Ovary (tissue), 7 donors: ENCODE measurements at regions not wholly inside any gene's neighbourhood (a gene's known extent, or its start where the extent isn't known, plus 50 kb on each side); places are given as distances from the start of the nearest gene placed in this dataset.

Experiments used
- DNase-seq, 5 donors: peaks; one replicate each; pipeline ENCODE4 v3.0.0-alpha.2; 2019 to 2020
- H3K27ac ChIP-seq, 2 donors: fragments of 200-600 bp; one replicate each; pipeline versions ENCODE4 v1.5.1 to v1.8.0; 2019 to 2022
- H3K27me3 ChIP-seq: fragments of 200-600 bp; one replicate; pipeline ENCODE4 v1.8.0; 2022
- H3K36me3 ChIP-seq: fragments of 200-600 bp; sonication (generic); one replicate; pipeline ENCODE4 v1.5.1; 2019
- H3K4me1 ChIP-seq: one replicate; pipeline ENCODE4 v1.8.1; 2013; ENCODE audit warnings: mild to moderate bottlenecking, moderate library complexity; ENCODE audit not compliant: insufficient read depth
- H3K4me3 ChIP-seq: fragments of 200-600 bp; sonication (generic); one replicate; pipeline ENCODE4 v1.5.1; 2017
- H3K9me3 ChIP-seq, 2 donors: fragments of 200-600 bp in 1 of 2; sonication (generic) in 1 of 2; one replicate each; pipeline versions ENCODE4 v1.5.1 to v1.8.1; 2013 to 2019; ENCODE audit warnings: mild to moderate bottlenecking in 1 of 2, moderate library complexity in 1 of 2
- EP300 ChIP-seq: sonication (generic); formaldehyde crosslinking; IDR thresholded peaks from one replicate; pipeline ENCODE4 v1.6.1; 2017; ENCODE audit warnings: antibody characterized with exemption
- POLR2A ChIP-seq: fragments of 450-650 bp; IDR thresholded peaks from one replicate; pipeline ENCODE4 v1.6.1; 2017; ENCODE audit warnings: antibody characterized with exemption, mild to moderate bottlenecking, moderate library complexity
- WGBS, 3 donors: extraction: QIAGEN DNeasy Blood & Tissue Kit in 1 of 3; methylation state at CpG; one replicate each; pipeline versions ENCODE4 v1.1.5 to v1.1.7; 2013 to 2017; 5-methylcytosine and 5-hydroxymethylcytosine counted together
- intact Hi-C, 4 donors: fragments of 100-400 bp; cut with DNase I; formaldehyde crosslinking; loops; one replicate each; pipeline versions ENCODE4 v1.11.0 to v1.15.1; 2022 to 2023
- TF ChIP-seq, protein P1 (sequence below), 3 donors: fragments of 450-650 bp in 2 of 3; fragments of 200-600 bp in 1 of 3; IDR thresholded peaks; one replicate each; pipeline versions ENCODE4 v1.5.1 to v1.8.0; 2016 to 2022; ENCODE audit warnings: antibody characterized with exemption in 3 of 3, mild to moderate bottlenecking in 1 of 3
- donor health status: DM: no; HTN: no; CAD: no; lungs with moderate emphysema.
- donor health status: DM: no; HTN: no; CAD: no.
- donor health status: Bipolar disorder and iron deficiency.
- donor health status: DM: no; HTN: no; CAD: no.
- donor health status: DM: yes; HTN: yes; CAD: no.

DNA sequence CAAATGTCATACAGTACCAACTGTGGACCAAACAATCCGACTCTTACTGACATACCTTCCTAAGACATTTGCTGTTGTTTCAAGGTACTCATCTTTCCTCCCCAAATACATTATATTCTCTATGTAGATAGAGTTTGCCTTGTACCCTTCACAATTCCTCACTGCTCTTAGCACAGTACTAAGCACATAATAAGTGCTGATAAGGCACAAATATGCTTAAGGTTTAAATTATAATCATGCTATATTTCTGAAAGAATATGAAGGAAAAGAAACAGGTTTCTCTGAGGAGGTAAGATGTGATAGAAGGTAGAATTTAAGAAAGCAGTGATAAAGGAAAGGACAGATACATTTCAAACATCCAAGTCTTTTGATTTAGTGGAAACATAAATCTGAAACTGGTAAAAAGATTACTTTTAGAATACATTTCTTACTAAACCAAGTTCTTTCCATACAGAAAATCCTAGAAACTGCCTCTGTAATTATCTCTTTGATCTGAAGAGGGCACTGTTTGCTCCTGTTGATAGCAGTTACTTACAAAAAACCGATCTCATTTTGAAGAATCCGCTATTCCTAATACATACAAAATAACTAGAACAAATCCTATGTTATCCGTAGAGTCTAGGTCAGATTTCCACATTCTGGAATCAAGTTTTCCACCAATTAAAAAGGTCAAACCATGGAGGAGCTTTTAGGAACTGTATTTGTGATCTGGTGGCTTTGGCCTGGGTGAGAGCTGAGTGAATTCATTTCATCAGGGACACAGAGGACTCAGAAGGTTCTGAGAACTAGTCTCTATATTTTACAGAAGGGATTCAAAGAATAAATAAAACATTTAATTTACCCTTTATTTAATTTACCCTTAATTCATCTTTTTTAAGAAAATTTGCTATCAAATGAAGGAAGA is 311.9 kb downstream of the DAD1 start:
- WGBS, 3 donors = 49 to 52% (median 51%) methylated on average over 4 of the region's 4 CpGs
- H3K4me1 ChIP-seq = no peaks in the 10 kb centered on the region
- no peak overlapping the region for H3K4me3 ChIP-seq
- TF ChIP-seq, protein P1, sequence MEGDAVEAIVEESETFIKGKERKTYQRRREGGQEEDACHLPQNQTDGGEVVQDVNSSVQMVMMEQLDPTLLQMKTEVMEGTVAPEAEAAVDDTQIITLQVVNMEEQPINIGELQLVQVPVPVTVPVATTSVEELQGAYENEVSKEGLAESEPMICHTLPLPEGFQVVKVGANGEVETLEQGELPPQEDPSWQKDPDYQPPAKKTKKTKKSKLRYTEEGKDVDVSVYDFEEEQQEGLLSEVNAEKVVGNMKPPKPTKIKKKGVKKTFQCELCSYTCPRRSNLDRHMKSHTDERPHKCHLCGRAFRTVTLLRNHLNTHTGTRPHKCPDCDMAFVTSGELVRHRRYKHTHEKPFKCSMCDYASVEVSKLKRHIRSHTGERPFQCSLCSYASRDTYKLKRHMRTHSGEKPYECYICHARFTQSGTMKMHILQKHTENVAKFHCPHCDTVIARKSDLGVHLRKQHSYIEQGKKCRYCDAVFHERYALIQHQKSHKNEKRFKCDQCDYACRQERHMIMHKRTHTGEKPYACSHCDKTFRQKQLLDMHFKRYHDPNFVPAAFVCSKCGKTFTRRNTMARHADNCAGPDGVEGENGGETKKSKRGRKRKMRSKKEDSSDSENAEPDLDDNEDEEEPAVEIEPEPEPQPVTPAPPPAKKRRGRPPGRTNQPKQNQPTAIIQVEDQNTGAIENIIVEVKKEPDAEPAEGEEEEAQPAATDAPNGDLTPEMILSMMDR (IDR thresholded peaks at IDR 0.05) = no peak
- TF ChIP-seq POLR2A (no peak), EP300 (no peak)
- no peak for DNase-seq
- H3K36me3 ChIP-seq = no peaks in the 10 kb centered on the region
- H3K27me3 ChIP-seq = no peaks in the 10 kb centered on the region
- no peaks in the 10 kb centered on the region for H3K9me3 ChIP-seq
- no peak overlapping the region for H3K27ac ChIP-seq
- intact Hi-C loops = no loop called here

DNA sequence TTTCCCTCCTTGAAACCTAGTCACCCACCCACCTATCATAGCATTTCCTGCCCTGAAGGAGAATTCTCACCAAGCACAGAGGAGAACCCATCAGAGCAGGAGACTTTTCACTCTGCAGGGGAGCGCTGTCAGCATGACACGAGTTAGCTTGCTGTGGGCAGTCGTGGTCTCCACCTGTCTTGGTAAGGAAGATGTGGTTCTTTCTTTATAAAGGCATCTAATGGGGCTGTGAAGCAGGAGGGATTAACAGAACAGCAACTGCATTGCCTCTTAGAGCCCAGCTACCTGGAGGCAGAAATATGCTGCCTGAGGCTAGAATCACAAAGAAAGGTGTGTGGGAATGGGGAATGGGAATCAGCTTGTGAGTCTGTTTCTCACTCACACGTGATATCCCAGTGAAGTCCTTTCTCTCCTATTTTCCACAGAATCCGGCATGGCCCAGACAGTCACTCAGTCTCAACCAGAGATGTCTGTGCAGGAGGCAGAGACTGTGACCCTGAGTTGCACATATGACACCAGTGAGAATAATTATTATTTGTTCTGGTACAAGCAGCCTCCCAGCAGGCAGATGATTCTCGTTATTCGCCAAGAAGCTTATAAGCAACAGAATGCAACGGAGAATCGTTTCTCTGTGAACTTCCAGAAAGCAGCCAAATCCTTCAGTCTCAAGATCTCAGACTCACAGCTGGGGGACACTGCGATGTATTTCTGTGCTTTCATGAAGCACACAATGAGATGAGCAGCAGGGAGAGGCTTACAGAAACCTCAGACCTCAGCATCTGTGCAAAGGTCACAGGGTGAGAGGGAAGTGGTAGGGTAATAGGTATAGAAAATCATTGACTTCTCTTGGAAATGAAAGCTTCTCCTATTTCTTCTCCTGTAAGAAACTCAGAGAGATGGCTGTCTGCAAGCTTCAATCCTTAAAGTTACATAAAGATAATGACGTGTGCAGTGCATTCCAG is 316.9 kb downstream of the DAD1 start:
- Histone ChIP-seq H3K27me3 (no peaks in the 10 kb centered on the region), H3K4me3 (no peak overlapping the region), H3K27ac (no peak overlapping the region), H3K9me3 (no peaks in the 10 kb centered on the region), H3K36me3 (no peaks in the 10 kb centered on the region), H3K4me1 (no peaks in the 10 kb centered on the region)
- no peak for DNase-seq
- WGBS, 3 donors = 56 to 63% (median 57%) methylated on average over 11 of the region's 11 CpGs
- TF ChIP-seq POLR2A (no peak), EP300 (no peak)
- TF ChIP-seq, protein P1 (IDR thresholded peaks at IDR 0.05) = no peak
- intact Hi-C loops = no loop called here

DNA sequence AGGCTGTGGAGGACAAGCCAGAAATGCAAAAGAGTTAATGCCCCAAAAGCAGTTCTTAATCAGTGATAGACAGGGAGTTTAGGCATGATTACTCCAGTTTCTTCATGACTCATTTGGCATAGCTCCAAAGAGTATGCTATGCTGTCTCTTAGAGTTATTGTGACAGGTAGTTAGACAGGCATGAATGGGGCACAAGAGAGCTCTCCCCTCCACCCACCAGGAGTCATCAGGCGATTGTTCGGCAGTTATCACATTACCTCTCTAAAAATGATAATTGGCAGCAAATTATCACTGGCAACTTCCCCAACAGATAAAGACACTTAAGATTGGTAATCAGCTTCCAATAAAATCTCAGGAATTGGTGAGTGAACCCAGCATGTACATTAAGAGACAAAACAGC is 320.1 kb downstream of the DAD1 start:
- no peaks in the 10 kb centered on the region for H3K27me3 ChIP-seq
- intact Hi-C loops = no loop called here
- no peaks in the 10 kb centered on the region for H3K9me3 ChIP-seq
- no peak overlapping the region for H3K4me3 ChIP-seq
- TF ChIP-seq POLR2A (no peak), EP300 (no peak)
- TF ChIP-seq, protein P1 (IDR thresholded peaks at IDR 0.05) = no peak
- 38 to 57% (median 38%) methylated on average over 2 of the region's 2 CpGs for WGBS, 3 donors
- H3K36me3 ChIP-seq = no peaks in the 10 kb centered on the region
- DNase-seq = no peak
- no peak overlapping the region for H3K27ac ChIP-seq
- H3K4me1 ChIP-seq = no peaks in the 10 kb centered on the region

DNA sequence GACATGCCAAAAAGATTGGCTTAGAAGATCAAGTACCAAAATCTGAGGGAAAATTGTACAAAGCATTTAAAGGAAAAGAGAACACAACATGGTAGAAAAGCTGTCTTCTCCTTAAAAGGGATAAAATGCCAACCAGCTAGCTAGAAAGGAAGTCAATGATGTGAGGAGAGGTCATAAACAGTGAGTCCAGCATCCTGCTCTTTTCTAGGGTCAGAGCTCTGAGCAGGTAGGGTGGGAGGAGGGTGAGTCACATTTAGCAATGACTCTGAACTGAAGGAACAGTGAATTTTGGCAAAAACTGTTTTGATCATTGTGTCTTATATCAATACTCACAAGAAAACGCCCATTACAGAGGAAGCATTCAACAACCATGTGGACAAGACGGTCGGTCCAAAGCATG is 322.3 kb downstream of the DAD1 start:
- 56 to 90% (median 68%) methylated on average over 3 of the region's 3 CpGs for WGBS, 3 donors
- Histone ChIP-seq H3K27me3 (no peaks in the 10 kb centered on the region), H3K4me1 (no peaks in the 10 kb centered on the region), H3K27ac (no peak overlapping the region), H3K4me3 (no peak overlapping the region), H3K9me3 (no peaks in the 10 kb centered on the region), H3K36me3 (no peaks in the 10 kb centered on the region)
- no peak for TF ChIP-seq EP300
- TF ChIP-seq POLR2A = no peak
- TF ChIP-seq, protein P1 (IDR thresholded peaks at IDR 0.05) = no peak
- intact Hi-C loops = no loop called here
- DNase-seq = no peak
